ENCODE measurements at regions not wholly inside any gene's neighbourhood (a gene's known extent, or its start where the extent isn't known, plus 50 kb on each side); places are given as distances from the start of the nearest gene placed in this dataset.

GRCh38 chr13:76029706-76030105 lies 393.6 kb downstream of the LMO7 start:
- DNase-seq: no peak

- DNase-seq: no peak
Observed at GRCh38 chr13:76029088-76029487, 393.0 kb downstream of the LMO7 start.

DNA sequence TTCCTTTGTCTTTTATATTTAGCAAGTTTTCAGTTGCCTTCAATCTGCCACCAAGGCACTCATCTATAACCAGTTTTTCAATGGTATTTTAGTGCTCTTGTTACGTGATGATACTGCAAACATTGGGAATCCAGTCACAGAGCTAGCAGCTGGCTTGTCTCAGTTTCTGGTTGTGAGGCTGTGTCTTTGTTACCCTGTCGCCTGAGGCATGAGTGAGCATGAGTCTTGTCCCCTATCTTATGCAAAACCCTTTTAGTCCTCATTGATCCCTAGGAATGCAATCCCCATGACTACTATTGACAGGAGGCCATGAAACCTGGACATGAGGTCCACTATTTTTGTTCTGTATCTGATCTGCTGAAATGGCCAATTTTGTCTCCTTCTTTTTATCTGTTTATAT lies 391.0 kb downstream of the LMO7 start:
- no peak for DNase-seq

DNA sequence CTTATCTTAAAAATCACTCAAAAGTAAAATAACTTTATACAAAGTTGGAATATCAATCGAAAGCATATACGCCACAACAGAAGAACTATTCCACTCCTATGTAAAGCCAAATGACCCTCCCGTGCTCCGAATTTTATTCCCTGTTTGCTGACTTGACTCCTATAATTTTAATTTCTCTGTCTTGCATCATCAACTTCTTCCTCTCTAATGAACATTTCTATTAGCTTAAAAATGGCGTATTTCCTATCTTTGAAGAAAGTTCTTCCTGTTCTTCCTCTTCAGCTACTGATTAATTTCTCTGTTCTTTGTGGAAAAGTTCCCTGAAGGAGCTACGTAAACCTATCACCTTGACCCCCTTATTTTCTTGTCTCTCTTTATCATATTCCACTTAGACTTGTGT lies 389.3 kb downstream of the LMO7 start:
- no peak for DNase-seq

- no peak for DNase-seq
Observed at GRCh38 chr13:76024151-76024550, 388.0 kb downstream of the LMO7 start.

- DNase-seq: no peak
Observed at GRCh38 chr13:76023652-76024051, 387.5 kb downstream of the LMO7 start.

GRCh38 chr13:76020421-76020955 lies 384.4 kb downstream of the LMO7 start:
- no peak for DNase-seq

GRCh38 chr13:76019421-76020044 lies 383.4 kb downstream of the LMO7 start:
- DNase-seq: no peak

- DNase-seq: no peak
Observed at GRCh38 chr13:76017861-76018556, 381.9 kb downstream of the LMO7 start.

DNA sequence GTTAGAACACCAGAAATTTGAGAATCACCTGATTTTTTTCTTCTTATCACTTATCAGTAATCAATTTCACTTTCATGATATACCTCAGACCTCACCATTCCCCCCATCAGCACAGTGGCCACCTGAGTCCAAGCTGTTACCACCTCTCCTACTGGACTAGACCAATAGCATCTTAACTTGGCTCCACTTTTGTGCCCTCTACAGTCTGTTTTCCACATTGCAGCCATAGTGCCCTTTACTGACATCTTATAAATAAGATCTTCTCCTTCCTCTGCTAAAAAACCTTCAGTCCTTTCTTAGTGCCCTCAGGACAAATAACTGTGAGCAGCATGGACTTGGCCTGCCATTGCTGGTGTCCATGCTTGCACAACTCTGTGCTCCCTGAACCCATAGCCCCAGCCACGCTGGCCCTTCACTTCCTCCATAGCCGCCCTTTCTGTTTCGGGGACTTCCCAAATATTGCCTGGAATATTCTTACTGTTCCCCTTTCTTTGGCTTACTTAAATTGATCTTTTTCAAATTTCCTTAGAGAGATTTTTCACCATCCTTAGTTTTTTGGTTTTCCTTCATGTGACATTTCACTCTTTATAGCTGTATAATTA lies 380.8 kb downstream of the LMO7 start:
- no peak for DNase-seq

- no peak for DNase-seq
Observed at GRCh38 chr13:76014406-76015318, 378.5 kb downstream of the LMO7 start.

DNA sequence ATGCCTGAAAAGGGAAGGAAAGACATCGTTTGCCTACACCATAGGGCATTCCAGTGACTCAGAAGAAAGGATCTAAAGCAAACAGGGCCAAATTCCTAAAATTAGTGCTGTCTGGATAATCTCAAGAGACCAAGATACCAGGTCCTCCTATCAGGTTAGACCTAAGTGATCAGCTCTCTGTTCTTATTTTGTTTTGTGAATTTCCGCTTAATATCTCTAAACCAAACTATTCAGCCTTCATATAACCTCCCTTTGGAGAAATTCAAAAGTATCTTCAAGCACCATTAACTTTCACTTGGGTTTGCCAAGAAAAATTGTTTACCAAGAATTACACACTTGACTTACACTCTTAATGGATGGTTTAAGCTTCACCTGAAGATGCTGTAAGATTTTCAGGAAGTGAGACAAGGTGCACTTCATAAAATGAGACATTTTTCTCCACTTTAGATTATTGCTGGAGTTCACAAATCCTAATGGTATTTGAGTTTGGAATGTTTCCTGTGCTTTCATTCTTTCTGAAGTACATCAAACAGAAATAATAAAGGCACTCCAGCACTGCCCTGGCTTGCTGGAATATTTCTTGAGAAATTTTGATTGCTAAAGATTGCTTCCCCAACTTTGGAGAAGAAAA lies 376.1 kb downstream of the LMO7 start:
- DNase-seq: peak; percentile 18

- no peak for DNase-seq
Observed at GRCh38 chr13:76009267-76009890, 373.2 kb downstream of the LMO7 start.

GRCh38 chr13:76004416-76004815 lies 368.3 kb downstream of the LMO7 start:
- DNase-seq: no peak

GRCh38 chr13:76000131-76000530 lies 364.0 kb downstream of the LMO7 start:
- no peak for DNase-seq

DNA sequence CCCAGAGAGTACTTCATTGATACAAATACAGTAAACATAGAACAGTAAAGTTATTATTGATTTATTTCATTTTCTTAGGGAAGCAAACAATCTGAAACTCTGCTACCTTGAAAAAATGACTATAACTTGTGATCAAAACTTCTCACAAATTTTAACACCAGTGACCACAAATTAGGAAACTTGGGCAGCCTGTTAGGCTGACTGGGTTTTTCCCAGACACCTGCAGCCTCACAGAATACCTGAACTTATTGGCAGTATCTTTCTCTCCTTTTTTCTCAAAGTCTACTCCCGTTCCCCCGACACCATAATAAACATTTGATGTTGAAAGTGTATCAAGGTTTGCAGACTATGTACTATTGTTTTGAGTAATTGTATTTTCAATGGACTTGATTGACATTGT lies 360.5 kb downstream of the LMO7 start:
- no peak for DNase-seq

DNA sequence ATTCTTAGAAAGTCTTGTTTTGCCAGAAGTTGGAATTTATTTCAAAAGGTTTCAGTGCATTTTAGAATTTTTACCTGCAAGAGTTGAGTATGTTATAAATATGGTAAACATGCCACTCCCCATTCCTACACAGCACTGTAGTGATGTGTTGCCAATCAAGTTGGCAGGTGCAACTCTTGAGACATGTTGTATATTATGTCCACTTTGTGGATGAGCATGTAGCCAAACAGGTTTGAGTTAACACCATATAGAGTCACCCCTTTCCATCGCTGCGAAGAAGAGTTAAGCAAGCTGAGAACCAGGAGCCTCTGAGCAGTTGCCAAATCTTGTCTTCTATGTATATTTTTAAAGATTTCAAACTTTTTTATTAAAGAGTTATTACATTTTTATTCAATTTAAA lies 359.8 kb downstream of the LMO7 start:
- no peak for DNase-seq

DNA sequence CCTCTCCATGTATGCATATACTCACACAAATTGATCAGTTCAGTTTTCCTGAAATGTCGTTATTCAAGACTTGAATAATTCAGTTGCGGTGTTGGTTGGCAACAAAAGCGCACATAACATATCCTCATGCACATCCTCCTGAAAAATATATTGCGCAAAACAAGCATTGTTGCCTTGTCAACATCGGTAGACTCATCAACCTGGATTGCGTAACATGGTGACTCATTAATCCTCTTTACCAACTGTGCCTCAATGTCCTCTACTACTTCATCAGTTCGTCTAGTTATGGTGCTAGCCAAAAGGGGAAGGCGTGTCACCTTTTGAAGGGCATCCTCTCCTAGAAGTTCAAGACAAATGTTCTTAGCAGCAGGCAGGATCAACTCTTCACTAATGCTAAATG lies 357.7 kb downstream of the LMO7 start:
- DNase-seq: no peak

DNA sequence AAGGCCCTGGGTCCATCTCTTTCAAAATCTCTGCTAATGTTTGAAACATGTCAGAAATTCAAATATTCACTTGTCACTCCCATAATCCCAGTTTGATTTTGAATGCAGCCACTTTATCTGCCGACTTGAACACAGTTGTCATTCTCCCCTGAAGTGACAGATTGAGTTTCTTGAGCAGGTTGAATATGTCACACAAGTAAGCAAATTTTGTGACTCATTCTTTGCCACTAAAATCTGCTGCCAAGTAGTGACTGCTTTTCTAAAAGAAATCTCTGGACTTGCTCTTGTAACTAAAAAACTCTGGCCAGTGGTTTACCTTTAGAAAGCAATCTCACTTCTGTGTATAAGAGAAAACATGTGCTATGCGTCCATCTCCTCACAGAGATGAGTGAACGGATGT lies 357.1 kb downstream of the LMO7 start:
- no peak for DNase-seq

DNA sequence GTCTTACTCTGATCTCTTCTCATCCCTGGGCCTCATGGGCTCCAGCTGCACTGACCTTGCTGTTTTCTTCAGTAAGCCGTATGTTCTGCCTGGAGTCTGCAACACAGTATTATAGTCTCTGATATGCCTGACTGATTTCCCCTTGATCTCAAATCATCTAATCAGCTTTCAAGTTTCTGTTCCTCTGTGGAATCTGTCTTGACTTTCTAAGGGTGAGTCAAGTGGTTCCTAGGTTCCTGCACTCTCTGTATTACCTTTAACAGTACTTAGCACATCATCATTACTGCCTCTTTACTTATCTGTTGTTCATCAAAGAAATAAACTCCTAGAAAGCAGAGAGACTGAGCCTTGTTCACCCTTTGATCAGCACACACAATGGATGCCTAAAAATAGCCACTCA lies 350.7 kb downstream of the LMO7 start:
- no peak for DNase-seq

DNA sequence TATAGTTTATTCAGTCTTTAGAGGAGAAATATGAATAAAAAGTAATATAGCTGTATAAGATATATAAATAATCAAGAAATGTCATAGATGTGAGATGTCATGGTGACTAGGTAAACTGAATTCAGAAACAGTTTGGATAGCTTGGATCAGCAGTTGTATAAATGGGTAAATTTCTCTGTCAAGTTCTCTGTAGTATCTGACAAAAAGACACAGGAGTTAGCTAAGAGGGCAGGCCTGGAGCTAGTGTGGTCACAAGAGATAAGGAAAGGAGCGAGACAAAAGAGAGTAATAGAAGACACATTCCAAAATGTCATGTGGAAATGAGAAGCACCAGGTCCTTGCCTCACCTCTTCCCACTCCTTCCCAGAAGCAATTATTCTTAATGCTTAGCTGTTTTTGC lies 349.0 kb downstream of the LMO7 start:
- no peak for DNase-seq

DNA sequence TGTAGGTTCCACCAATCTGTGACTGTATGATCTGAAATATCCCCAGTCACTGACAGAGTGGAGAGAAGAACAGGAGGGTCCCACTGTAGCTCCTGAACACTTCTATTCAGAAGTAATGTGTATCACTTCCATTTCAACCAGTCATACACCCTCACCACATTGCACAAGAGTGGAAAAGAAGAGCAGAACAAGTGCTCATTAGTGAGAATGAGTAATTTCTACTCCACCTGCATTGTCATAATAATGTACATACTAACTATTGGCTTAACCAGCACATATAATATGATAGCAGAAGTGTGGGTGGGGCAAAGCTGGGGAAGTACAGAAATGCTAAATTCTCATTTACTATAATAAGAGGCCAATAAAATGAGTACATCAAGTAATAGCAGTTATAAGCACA lies 342.7 kb downstream of the LMO7 start:
- no peak for DNase-seq

Measured in DMS79 (cell line).